ENCODE measurements at regions not wholly inside any gene's neighbourhood (a gene's known extent, or its start where the extent isn't known, plus 50 kb on each side); places are given as distances from the start of the nearest gene placed in this dataset.

DNA sequence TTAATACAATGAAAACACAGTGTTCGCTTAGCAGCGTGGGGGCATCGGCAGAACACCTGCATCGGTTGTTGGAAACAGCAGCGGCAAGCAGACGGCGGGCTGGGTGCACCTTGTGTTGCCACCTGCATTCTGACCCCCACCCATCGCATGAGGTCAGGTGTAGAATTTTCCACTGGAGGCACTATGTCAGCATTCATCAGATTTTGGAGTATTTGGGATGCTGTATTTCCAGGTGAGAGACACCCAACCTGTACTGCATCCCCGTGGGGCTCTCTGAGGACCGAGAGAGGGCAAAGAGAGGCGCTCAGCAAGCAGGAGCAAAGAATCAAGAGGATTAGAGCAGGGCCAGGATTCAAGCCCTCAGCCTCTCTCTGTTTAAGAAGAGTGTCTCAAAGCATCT, 116.4 kb upstream of the MGMT start:
- no peak overlapping the region for H3K4me3 ChIP-seq (replicated peaks; ENCODE audit: low read depth, low read length)
- DNase-seq (ENCODE audit: extremely low read depth, insufficient read length), result no peak
- no peaks in the 10 kb centered on the region for H3K36me3 ChIP-seq (ENCODE audit: control insufficient read depth, insufficient read depth, low read length)
- no peaks in the 10 kb centered on the region for H3K27me3 ChIP-seq (replicated peaks; ENCODE audit: control insufficient read depth, insufficient read depth, low read length)
- no peak for TF ChIP-seq CTCF (IDR thresholded peaks at IDR 0.05; ENCODE audit: insufficient read depth, low read length, poor library complexity, severe bottlenecking)

DNA sequence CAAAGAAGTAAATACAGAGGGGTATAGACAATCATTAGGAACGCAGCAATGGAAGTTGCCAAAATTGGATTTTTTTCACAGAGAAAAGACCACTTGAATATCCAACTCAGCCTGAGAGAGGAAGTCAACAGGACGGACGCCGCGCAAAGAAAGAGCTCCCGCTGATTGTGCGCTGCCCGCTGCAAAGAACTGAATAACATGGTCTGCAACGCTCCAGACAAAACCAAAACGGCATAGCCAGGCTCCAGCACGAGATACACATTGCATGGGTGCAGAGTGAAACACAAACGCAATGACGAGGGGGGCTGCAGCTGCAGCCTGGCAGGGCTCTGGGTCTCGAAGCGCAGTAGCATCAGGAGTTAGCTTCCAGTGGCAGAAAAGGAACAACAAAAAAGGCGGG, 113.9 kb upstream of the MGMT start:
- H3K36me3 ChIP-seq (ENCODE audit: control insufficient read depth, insufficient read depth, low read length), result no peaks in the 10 kb centered on the region
- H3K4me3 ChIP-seq (replicated peaks; ENCODE audit: low read depth, low read length), result no peak overlapping the region
- no peak for DNase-seq (ENCODE audit: extremely low read depth, insufficient read length)
- no peaks in the 10 kb centered on the region for H3K27me3 ChIP-seq (replicated peaks; ENCODE audit: control insufficient read depth, insufficient read depth, low read length)
- no peak for TF ChIP-seq CTCF (IDR thresholded peaks at IDR 0.05; ENCODE audit: insufficient read depth, low read length, poor library complexity, severe bottlenecking)

DNA sequence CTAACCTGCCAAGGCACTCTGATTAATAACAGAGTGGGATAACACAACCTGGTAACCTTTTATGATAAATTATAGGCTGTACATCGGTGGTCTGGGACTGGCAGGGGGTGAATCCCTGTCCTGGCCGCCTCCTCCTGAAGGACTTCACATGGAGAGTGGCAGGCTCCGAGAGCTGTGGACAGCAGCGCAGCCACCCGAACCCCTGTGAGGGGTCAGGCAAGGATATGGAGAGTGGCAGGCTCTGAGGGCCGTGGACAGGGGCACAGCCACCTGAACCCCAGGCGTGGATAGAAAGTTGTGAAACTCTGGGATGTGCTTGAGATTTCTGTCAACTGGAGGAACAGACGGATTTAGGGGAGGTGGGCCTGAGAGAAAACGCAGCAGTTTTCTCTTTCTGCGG, 107.0 kb upstream of the MGMT start:
- Histone ChIP-seq H3K27me3 (replicated peaks; ENCODE audit: control insufficient read depth, insufficient read depth, low read length) (no peaks in the 10 kb centered on the region), H3K4me3 (replicated peaks; ENCODE audit: low read depth, low read length) (no peak overlapping the region), H3K36me3 (ENCODE audit: control insufficient read depth, insufficient read depth, low read length) (no peaks in the 10 kb centered on the region)
- no peak for TF ChIP-seq CTCF (IDR thresholded peaks at IDR 0.05; ENCODE audit: insufficient read depth, low read length, poor library complexity, severe bottlenecking)
- no peak for DNase-seq (ENCODE audit: extremely low read depth, insufficient read length)

GRCh38 chr10:129361676-129362376, 105.2 kb upstream of the MGMT start:
- Histone ChIP-seq H3K36me3 (ENCODE audit: control insufficient read depth, insufficient read depth, low read length) (no peaks in the 10 kb centered on the region), H3K4me3 (replicated peaks; ENCODE audit: low read depth, low read length) (no peak overlapping the region), H3K27me3 (replicated peaks; ENCODE audit: control insufficient read depth, insufficient read depth, low read length) (no peaks in the 10 kb centered on the region)
- no peak for DNase-seq (ENCODE audit: extremely low read depth, insufficient read length)
- TF ChIP-seq CTCF (IDR thresholded peaks at IDR 0.05; ENCODE audit: insufficient read depth, low read length, poor library complexity, severe bottlenecking), result no peak

DNA sequence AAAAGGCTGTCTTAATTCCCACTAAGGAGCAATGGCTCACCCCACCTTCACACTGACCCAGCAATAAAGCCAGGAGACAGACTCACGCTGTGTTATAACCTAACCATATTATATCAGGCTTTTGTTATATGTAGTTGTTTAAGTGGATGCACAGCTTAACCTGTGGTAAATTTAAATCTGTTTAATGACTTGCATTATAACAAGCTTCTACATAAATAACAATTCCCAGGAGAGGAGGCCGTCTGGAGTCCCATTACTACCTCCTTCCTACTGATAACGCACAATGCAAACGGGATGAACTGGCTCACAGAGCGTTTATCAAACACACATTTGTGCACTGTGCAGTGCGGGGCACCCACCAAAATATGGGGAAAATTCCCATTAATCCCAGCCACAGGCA, 102.1 kb upstream of the MGMT start:
- no peaks in the 10 kb centered on the region for H3K27me3 ChIP-seq (replicated peaks; ENCODE audit: control insufficient read depth, insufficient read depth, low read length)

More for the DNA sequence above, 102.1 kb upstream of the MGMT start:
- DNase-seq (ENCODE audit: extremely low read depth, insufficient read length), result no peak
- no peaks in the 10 kb centered on the region for H3K36me3 ChIP-seq (ENCODE audit: control insufficient read depth, insufficient read depth, low read length)
- no peak overlapping the region for H3K4me3 ChIP-seq (replicated peaks; ENCODE audit: low read depth, low read length)
- no peak for TF ChIP-seq CTCF (IDR thresholded peaks at IDR 0.05; ENCODE audit: insufficient read depth, low read length, poor library complexity, severe bottlenecking)

Measured in GM06990 (cell line).